GM23338 (cell line): ENCODE measurements at regions not wholly inside any gene's neighbourhood (a gene's known extent, or its start where the extent isn't known, plus 50 kb on each side); places are given as distances from the start of the nearest gene placed in this dataset.

Experiments
- CREB1 ChIP-seq: fragments of 250-450 bp; sonication (Bioruptor Pico); IDR thresholded peaks from 2 replicates; pipeline ENCODE4 v1.5.0; 2020; ENCODE audit warnings: low read depth, mild to moderate bottlenecking, moderate library complexity
- CTCF ChIP-seq, 2 experiments: fragments of 200-600 bp in 1 of 2; sonication (generic) in 1 of 2; conservative IDR thresholded peaks; 2 replicates each; pipeline versions ENCODE4 v1.5.1 to v1.6.1; 2016 to 2017; ENCODE audit warnings: antibody characterized with exemption in 2 of 2, low read depth in 2 of 2, mild to moderate bottlenecking in 2 of 2, moderate library complexity in 1 of 2
- ETS1 ChIP-seq: IDR thresholded peaks from 2 replicates; pipeline ENCODE4 v1.6.1; 2016; ENCODE audit warnings: antibody characterized with exemption
- EZH2 ChIP-seq: fragments of 200-600 bp; sonication (generic); IDR thresholded peaks from one replicate; pipeline ENCODE4 v1.8.0; 2017; ENCODE audit warnings: antibody characterized with exemption, mild to moderate bottlenecking, low read depth; ENCODE audit not compliant: unreplicated experiment
- EZH2phosphoT487 ChIP-seq: fragments of 200-600 bp; sonication (generic); IDR thresholded peaks from one replicate; pipeline ENCODE4 v1.8.1; 2018; ENCODE audit warnings: antibody characterized with exemption; ENCODE audit not compliant: unreplicated experiment
- JUNB ChIP-seq: IDR thresholded peaks from one replicate; pipeline ENCODE4 v1.6.1; 2016; ENCODE audit warnings: antibody characterized with exemption; ENCODE audit not compliant: unreplicated experiment
- NANOG ChIP-seq: IDR thresholded peaks from 2 replicates; pipeline ENCODE4 v1.6.1; 2016; ENCODE audit warnings: antibody characterized with exemption, borderline replicate concordance
- POLR2AphosphoS5 ChIP-seq: IDR thresholded peaks from 2 replicates; pipeline ENCODE4 v1.6.1; 2016; ENCODE audit warnings: antibody characterized with exemption, low read depth
- REST ChIP-seq: IDR thresholded peaks from one replicate; pipeline ENCODE4 v1.6.1; 2018; ENCODE audit warnings: antibody characterized with exemption; ENCODE audit not compliant: unreplicated experiment
- STAT1 ChIP-seq: IDR thresholded peaks from one replicate; pipeline ENCODE4 v1.6.1; 2016; ENCODE audit warnings: antibody characterized with exemption; ENCODE audit not compliant: unreplicated experiment
- ZNF114 ChIP-seq: fragments of 250-450 bp; sonication (Bioruptor Pico); IDR thresholded peaks from 2 replicates; pipeline ENCODE4 v1.5.0; 2020; ENCODE audit warnings: mild to moderate bottlenecking, moderate library complexity
- ZNF331 ChIP-seq: fragments of 250-450 bp; sonication (Bioruptor Pico); IDR thresholded peaks from 2 replicates; pipeline ENCODE4 v1.5.0; 2020; ENCODE audit warnings: low read depth, mild to moderate bottlenecking, moderate library complexity

- TF ChIP-seq REST (no peak), CTCF (conservative IDR thresholded peaks at IDR 0.05; ENCODE audit: low read depth in 2 of 2) (no peak), NANOG (no peak), EZH2 (no peak), CREB1 (no peak), EZH2phosphoT487 (no peak), POLR2AphosphoS5 (no peak), ETS1 (no peak), STAT1 (no peak), JUNB (no peak), ZNF114 (CRISPR knock-in tag) (no peak), ZNF331 (CRISPR knock-in tag) (no peak)
Observed at GRCh38 chr22:44615146-44615545, 86.9 kb upstream of the PRR5 start.
